H4 (cell line): ENCODE measurements at regions not wholly inside any gene's neighbourhood (a gene's known extent, or its start where the extent isn't known, plus 50 kb on each side); places are given as distances from the start of the nearest gene placed in this dataset.

Source experiments
- DNase-seq: peaks from one replicate; pipeline ENCODE4 v3.0.0-alpha.2; 2015; ENCODE audit warnings: low spot score

- no peak for DNase-seq
Observed at GRCh38 chr3:36192901-36193300, 187.4 kb upstream of the STAC start.

GRCh38 chr3:36193448-36193847 lies 186.9 kb upstream of the STAC start:
- DNase-seq = no peak

GRCh38 chr3:36196058-36196457 lies 184.2 kb upstream of the STAC start:
- no peak for DNase-seq

- DNase-seq = no peak
Observed at GRCh38 chr3:36197151-36197550, 183.2 kb upstream of the STAC start.

- no peak for DNase-seq
Observed at GRCh38 chr3:36201546-36201945, 178.8 kb upstream of the STAC start.

GRCh38 chr3:36206956-36207580 lies 173.2 kb upstream of the STAC start:
- DNase-seq = no peak

- no peak for DNase-seq
Observed at GRCh38 chr3:36210840-36211651, 169.3 kb upstream of the STAC start.

- no peak for DNase-seq
Observed at GRCh38 chr3:36211652-36211999, 168.7 kb upstream of the STAC start.

GRCh38 chr3:36212251-36212650 lies 168.1 kb upstream of the STAC start:
- no peak for DNase-seq

- no peak for DNase-seq
Observed at GRCh38 chr3:36214460-36214859, 165.8 kb upstream of the STAC start.

- no peak for DNase-seq
Observed at GRCh38 chr3:36215241-36215640, 165.1 kb upstream of the STAC start.

- DNase-seq = no peak
Observed at GRCh38 chr3:36219398-36219797, 160.9 kb upstream of the STAC start.

GRCh38 chr3:36220173-36220572 lies 160.1 kb upstream of the STAC start:
- DNase-seq = no peak

- no peak for DNase-seq
Observed at GRCh38 chr3:36221975-36222374, 158.3 kb upstream of the STAC start.

GRCh38 chr3:36227980-36228379 lies 152.3 kb upstream of the STAC start:
- no peak for DNase-seq

- DNase-seq = no peak
Observed at GRCh38 chr3:36229496-36229895, 150.8 kb upstream of the STAC start.

- DNase-seq = no peak
Observed at GRCh38 chr3:36232797-36233489, 147.4 kb upstream of the STAC start.

- no peak for DNase-seq
Observed at GRCh38 chr3:36244728-36245127, 135.6 kb upstream of the STAC start.

GRCh38 chr3:36248374-36248773 lies 131.9 kb upstream of the STAC start:
- DNase-seq = no peak

GRCh38 chr3:36250191-36250590 lies 130.1 kb upstream of the STAC start:
- DNase-seq = no peak

- DNase-seq = no peak
Observed at GRCh38 chr3:36257158-36257852, 123.0 kb upstream of the STAC start.

GRCh38 chr3:36258421-36258820 lies 121.9 kb upstream of the STAC start:
- DNase-seq = no peak
